Ishikawa (cell line): ENCODE measurements at regions not wholly inside any gene's neighbourhood (a gene's known extent, or its start where the extent isn't known, plus 50 kb on each side); places are given as distances from the start of the nearest gene placed in this dataset.

ENCODE experiments used
- CEBPB ChIP-seq: IDR thresholded peaks from 2 replicates; pipeline ENCODE4 v1.6.1; 2012
- CREB1 ChIP-seq: IDR thresholded peaks from 2 replicates; pipeline ENCODE4 v1.6.1; 2012; ENCODE audit warnings: low read depth
- EGR1 ChIP-seq: IDR thresholded peaks from 2 replicates; pipeline ENCODE4 v1.6.1; 2012
- EP300 ChIP-seq: IDR thresholded peaks from 2 replicates; pipeline ENCODE4 v1.6.1; 2012; ENCODE audit warnings: borderline replicate concordance
- FOXM1 ChIP-seq: IDR thresholded peaks from 2 replicates; pipeline ENCODE4 v1.6.1; 2012; ENCODE audit warnings: low read depth, borderline replicate concordance
- NFIC ChIP-seq: IDR thresholded peaks from 2 replicates; pipeline ENCODE4 v1.6.1; 2012
- RAD21 ChIP-seq: IDR thresholded peaks from 2 replicates; pipeline ENCODE4 v1.6.1; 2012; ENCODE audit warnings: low read depth
- TAF1 ChIP-seq: IDR thresholded peaks from 2 replicates; pipeline ENCODE4 v1.6.1; 2012; ENCODE audit warnings: low read depth, mild to moderate bottlenecking
- TCF12 ChIP-seq: IDR thresholded peaks from 2 replicates; pipeline ENCODE4 v1.6.1; 2012; ENCODE audit warnings: low read depth
- TEAD4 ChIP-seq: IDR thresholded peaks from 2 replicates; pipeline ENCODE4 v1.6.1; 2012
- USF1 ChIP-seq: IDR thresholded peaks from 2 replicates; pipeline ENCODE4 v1.6.1; 2012
- YY1 ChIP-seq: IDR thresholded peaks from 2 replicates; pipeline ENCODE4 v1.6.1; 2012; ENCODE audit warnings: low read depth
- ZBTB7A ChIP-seq: IDR thresholded peaks from 2 replicates; pipeline ENCODE4 v1.6.1; 2012; ENCODE audit warnings: low read depth
- TF ChIP-seq, protein P1 (sequence below): IDR thresholded peaks from 2 replicates; pipeline ENCODE4 v1.6.1; 2012; ENCODE audit warnings: low read depth, mild to moderate bottlenecking
- TF ChIP-seq, protein P2 (sequence below): IDR thresholded peaks from 2 replicates; pipeline ENCODE4 v1.6.1; 2012

GRCh38 chr12:97323154-97323553 lies 139.4 kb upstream of the RMST start:
- TF ChIP-seq, protein P1, sequence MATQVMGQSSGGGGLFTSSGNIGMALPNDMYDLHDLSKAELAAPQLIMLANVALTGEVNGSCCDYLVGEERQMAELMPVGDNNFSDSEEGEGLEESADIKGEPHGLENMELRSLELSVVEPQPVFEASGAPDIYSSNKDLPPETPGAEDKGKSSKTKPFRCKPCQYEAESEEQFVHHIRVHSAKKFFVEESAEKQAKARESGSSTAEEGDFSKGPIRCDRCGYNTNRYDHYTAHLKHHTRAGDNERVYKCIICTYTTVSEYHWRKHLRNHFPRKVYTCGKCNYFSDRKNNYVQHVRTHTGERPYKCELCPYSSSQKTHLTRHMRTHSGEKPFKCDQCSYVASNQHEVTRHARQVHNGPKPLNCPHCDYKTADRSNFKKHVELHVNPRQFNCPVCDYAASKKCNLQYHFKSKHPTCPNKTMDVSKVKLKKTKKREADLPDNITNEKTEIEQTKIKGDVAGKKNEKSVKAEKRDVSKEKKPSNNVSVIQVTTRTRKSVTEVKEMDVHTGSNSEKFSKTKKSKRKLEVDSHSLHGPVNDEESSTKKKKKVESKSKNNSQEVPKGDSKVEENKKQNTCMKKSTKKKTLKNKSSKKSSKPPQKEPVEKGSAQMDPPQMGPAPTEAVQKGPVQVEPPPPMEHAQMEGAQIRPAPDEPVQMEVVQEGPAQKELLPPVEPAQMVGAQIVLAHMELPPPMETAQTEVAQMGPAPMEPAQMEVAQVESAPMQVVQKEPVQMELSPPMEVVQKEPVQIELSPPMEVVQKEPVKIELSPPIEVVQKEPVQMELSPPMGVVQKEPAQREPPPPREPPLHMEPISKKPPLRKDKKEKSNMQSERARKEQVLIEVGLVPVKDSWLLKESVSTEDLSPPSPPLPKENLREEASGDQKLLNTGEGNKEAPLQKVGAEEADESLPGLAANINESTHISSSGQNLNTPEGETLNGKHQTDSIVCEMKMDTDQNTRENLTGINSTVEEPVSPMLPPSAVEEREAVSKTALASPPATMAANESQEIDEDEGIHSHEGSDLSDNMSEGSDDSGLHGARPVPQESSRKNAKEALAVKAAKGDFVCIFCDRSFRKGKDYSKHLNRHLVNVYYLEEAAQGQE, result no peak

DNA sequence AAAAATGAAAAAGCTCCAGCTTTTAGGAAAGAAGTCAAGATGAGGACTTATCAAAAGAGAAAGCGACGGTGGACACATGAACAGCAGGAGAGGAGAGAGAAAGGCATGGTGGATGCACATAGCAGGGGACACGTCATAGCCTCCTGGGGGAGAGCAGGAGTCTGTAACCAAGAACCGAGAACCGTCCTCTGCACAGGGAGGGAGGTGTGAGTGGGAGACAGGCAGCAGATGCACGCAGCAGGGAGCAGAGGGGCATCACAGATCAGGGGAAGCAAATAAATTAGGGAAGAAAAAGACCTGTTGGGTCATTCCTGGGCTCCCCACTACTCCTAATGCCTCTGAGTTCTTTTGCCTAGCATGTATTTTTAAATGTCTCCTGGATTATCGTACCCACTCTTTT lies 138.1 kb upstream of the RMST start:
- TF ChIP-seq TAF1 (no peak), FOXM1 (no peak), TCF12 (no peak), ZBTB7A (no peak), EGR1 (no peak)

- TF ChIP-seq EP300 (no peak), TAF1 (no peak), CREB1 (no peak), EGR1 (no peak), TEAD4 (no peak), TCF12 (no peak), RAD21 (no peak), USF1 (no peak), FOXM1 (no peak), CEBPB (no peak), ZBTB7A (no peak)
- TF ChIP-seq, protein P1, result no peak
- TF ChIP-seq, protein P2, sequence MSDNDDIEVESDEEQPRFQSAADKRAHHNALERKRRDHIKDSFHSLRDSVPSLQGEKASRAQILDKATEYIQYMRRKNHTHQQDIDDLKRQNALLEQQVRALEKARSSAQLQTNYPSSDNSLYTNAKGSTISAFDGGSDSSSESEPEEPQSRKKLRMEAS, result no peak
Measured at GRCh38 chr12:97335115-97335514, 127.5 kb upstream of the RMST start.

DNA sequence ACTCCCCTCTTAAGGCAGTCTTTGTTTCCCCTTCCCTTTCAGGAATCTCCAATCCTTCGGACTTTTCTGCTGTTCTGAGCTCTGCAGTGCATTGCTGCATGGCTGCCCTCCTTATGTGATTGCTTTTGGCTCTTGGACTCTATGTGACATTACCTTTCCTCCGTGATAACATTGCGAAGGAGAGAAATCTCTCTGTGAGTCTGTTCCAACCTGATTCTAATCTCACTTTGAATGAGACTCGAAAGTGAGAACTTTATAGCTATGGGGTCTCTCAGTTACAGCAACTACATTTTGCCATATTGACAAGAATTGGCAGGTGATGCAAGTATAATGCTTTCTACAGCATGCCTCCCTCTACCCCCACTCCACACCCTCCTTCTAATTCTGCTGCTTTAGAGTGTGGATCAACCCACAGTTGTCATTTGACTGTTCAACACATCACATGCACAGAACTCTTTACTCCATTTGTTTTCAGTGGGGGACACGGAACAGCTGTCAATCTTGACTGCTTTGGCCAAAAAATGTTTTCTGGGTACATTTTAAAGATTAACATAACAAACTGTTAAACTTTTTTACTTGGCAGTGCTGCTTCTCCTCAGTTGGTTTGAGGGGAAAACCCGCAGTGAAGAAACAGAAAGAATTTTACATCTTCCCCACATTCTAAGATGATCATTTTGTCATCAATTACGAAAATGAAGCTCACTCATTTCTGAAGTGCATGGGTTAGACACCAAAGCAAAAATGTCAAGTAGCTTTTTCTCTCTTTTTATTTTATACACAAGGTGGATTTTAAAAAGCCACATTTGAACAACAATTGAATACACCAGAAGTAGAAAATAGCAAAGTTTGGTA lies 125.5 kb upstream of the RMST start:
- TF ChIP-seq EP300 (no peak), YY1 (no peak), TEAD4 (no peak), RAD21 (no peak), CREB1 (no peak), NFIC (no peak), ZBTB7A (no peak), TAF1 (no peak), CEBPB (no peak), TCF12 (no peak), FOXM1 (no peak), USF1 (no peak), EGR1 (no peak)
- TF ChIP-seq, protein P2, result no peak

DNA sequence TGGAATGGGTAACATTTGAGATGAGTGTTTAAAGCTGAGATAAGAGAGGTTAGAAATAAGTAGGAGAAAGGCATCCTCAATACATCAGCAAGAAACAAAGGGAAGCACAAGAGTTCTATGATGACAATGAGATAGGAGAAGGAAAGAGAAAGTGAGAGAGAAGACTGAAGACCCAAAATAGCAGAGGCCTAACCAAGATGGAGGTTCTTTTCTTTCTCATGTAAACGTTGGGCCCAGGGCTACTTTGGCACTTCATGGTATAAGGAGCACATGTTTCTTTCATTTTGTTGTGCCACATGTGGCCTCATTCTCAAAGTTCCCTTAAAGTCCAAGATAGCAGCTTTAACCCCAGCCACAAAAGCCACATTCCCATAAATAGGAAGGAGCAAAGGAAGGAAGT lies 120.5 kb upstream of the RMST start:
- TF ChIP-seq TEAD4, result no peak
- TF ChIP-seq ZBTB7A, result no peak
- no peak for TF ChIP-seq USF1
- no peak for TF ChIP-seq FOXM1
- TF ChIP-seq YY1, result no peak
- no peak for TF ChIP-seq TCF12
- TF ChIP-seq, protein P2, result no peak
- TF ChIP-seq CEBPB, result no peak
- TF ChIP-seq RAD21, result no peak

DNA sequence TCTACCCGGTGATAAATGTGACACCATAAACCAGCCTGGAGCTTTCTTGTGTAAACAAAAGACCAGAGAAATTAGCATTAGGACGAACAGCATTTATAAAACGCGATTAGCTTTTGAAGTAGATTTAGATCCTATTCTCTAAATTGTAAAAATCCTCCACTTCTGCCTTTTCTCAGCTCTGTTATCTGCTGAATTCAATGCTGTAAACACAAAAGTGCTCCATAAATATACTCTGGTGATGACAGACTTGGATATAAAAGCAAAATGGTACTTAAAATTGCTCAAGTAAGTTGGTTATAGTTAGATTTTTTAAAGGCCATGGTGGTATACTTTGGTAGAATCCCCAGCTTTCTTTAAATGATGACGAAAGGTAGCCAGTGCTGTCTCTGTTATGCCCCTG lies 114.6 kb upstream of the RMST start:
- no peak for TF ChIP-seq TAF1
- no peak for TF ChIP-seq CEBPB
- TF ChIP-seq RAD21, result no peak
- no peak for TF ChIP-seq USF1
- TF ChIP-seq, protein P1, result no peak
- TF ChIP-seq CREB1, result no peak
- no peak for TF ChIP-seq EP300
- no peak for TF ChIP-seq FOXM1
- TF ChIP-seq EGR1, result no peak
- TF ChIP-seq ZBTB7A, result no peak
- TF ChIP-seq, protein P2, result no peak
- no peak for TF ChIP-seq YY1
- no peak for TF ChIP-seq TEAD4
- TF ChIP-seq TCF12, result no peak
- TF ChIP-seq NFIC, result no peak
